ENCODE measurements at regions not wholly inside any gene's neighbourhood (a gene's known extent, or its start where the extent isn't known, plus 50 kb on each side); places are given as distances from the start of the nearest gene placed in this dataset.

- TF ChIP-seq, protein P1, sequence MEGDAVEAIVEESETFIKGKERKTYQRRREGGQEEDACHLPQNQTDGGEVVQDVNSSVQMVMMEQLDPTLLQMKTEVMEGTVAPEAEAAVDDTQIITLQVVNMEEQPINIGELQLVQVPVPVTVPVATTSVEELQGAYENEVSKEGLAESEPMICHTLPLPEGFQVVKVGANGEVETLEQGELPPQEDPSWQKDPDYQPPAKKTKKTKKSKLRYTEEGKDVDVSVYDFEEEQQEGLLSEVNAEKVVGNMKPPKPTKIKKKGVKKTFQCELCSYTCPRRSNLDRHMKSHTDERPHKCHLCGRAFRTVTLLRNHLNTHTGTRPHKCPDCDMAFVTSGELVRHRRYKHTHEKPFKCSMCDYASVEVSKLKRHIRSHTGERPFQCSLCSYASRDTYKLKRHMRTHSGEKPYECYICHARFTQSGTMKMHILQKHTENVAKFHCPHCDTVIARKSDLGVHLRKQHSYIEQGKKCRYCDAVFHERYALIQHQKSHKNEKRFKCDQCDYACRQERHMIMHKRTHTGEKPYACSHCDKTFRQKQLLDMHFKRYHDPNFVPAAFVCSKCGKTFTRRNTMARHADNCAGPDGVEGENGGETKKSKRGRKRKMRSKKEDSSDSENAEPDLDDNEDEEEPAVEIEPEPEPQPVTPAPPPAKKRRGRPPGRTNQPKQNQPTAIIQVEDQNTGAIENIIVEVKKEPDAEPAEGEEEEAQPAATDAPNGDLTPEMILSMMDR (IDR thresholded peaks at IDR 0.05 in 8 of 11, conservative IDR thresholded peaks at IDR 0.05 in 3 of 11), result no peak
- no peak for TF ChIP-seq POLR2A (IDR thresholded peaks at IDR 0.05)
These were observed 1333.0 kb downstream of the ROBO1 start for GRCh38 chr3:78434801-78435200.
